Neural crest cell (in vitro differentiated cells): ENCODE measurements at regions not wholly inside any gene's neighbourhood (a gene's known extent, or its start where the extent isn't known, plus 50 kb on each side); places are given as distances from the start of the nearest gene placed in this dataset.

ENCODE experiments used
- DNase-seq: peaks from one replicate; pipeline ENCODE4 v3.0.0; 2021; ENCODE audit warnings: low read depth, mixed read lengths, low spot score
- H3K27ac Mint-ChIP-seq: one replicate; pipeline ENCODE4 v1.8.0; 2021; ENCODE audit warnings: mild to moderate bottlenecking, mixed read lengths; ENCODE audit not compliant: unreplicated experiment
- H3K27me3 Mint-ChIP-seq: 2 replicates; pipeline ENCODE4 v1.8.0; 2021; ENCODE audit warnings: low read depth, mild to moderate bottlenecking, mixed read lengths
- H3K36me3 Mint-ChIP-seq: 2 replicates; pipeline ENCODE4 v1.8.0; 2021; ENCODE audit warnings: low read depth, mild to moderate bottlenecking, mixed read lengths
- H3K4me1 Mint-ChIP-seq: 2 replicates; pipeline ENCODE4 v1.8.0; 2021; ENCODE audit warnings: mixed read lengths
- H3K4me3 Mint-ChIP-seq: one replicate; pipeline ENCODE4 v1.8.0; 2021; ENCODE audit warnings: mild to moderate bottlenecking, mixed read lengths
- H3K9me3 Mint-ChIP-seq: 2 replicates; pipeline ENCODE4 v1.8.0; 2021; ENCODE audit warnings: mixed read lengths
- CTCF ChIP-seq: fragments of 200-600 bp; sonication (generic); conservative IDR thresholded peaks from 2 replicates; pipeline ENCODE4 v1.5.0; 2021; ENCODE audit warnings: antibody characterized with exemption, mild to moderate bottlenecking

- no peaks in the 10 kb centered on the region for H3K36me3 Mint-ChIP-seq
- no peaks in the 10 kb centered on the region for H3K9me3 Mint-ChIP-seq
- TF ChIP-seq CTCF = no peak
- no peaks in the 10 kb centered on the region for H3K4me1 Mint-ChIP-seq
- no peak overlapping the region for H3K27ac Mint-ChIP-seq
- H3K4me3 Mint-ChIP-seq = no peak overlapping the region
- H3K27me3 Mint-ChIP-seq = peaks cover 25% of the 10 kb centered on the region
- DNase-seq = no peak
These were observed 994.1 kb upstream of the TMEM132C start for GRCh38 chr12:127272864-127273263.

- TF ChIP-seq CTCF = no peak
- H3K4me3 Mint-ChIP-seq = no peak overlapping the region
- H3K36me3 Mint-ChIP-seq = no peaks in the 10 kb centered on the region
- H3K27me3 Mint-ChIP-seq = peaks cover 31% of the 10 kb centered on the region
- no peaks in the 10 kb centered on the region for H3K4me1 Mint-ChIP-seq
- H3K27ac Mint-ChIP-seq = no peak overlapping the region
- no peaks in the 10 kb centered on the region for H3K9me3 Mint-ChIP-seq
- DNase-seq = no peak
These were observed 993.3 kb upstream of the TMEM132C start for GRCh38 chr12:127273626-127274025.

- H3K4me3 Mint-ChIP-seq = no peak overlapping the region
- TF ChIP-seq CTCF = no peak
- H3K27me3 Mint-ChIP-seq = peaks cover 49% of the 10 kb centered on the region
- H3K36me3 Mint-ChIP-seq = no peaks in the 10 kb centered on the region
- H3K4me1 Mint-ChIP-seq = no peaks in the 10 kb centered on the region
- no peaks in the 10 kb centered on the region for H3K9me3 Mint-ChIP-seq
- no peak for DNase-seq
- H3K27ac Mint-ChIP-seq = no peak overlapping the region
These were observed 991.6 kb upstream of the TMEM132C start for GRCh38 chr12:127275416-127275815.

GRCh38 chr12:127277882-127278281 lies 989.1 kb upstream of the TMEM132C start:
- no peak for TF ChIP-seq CTCF
- peaks cover 63% of the 10 kb centered on the region for H3K27me3 Mint-ChIP-seq
- no peaks in the 10 kb centered on the region for H3K9me3 Mint-ChIP-seq
- no peak overlapping the region for H3K27ac Mint-ChIP-seq
- no peaks in the 10 kb centered on the region for H3K4me1 Mint-ChIP-seq
- no peak for DNase-seq
- H3K36me3 Mint-ChIP-seq = no peaks in the 10 kb centered on the region
- no peak overlapping the region for H3K4me3 Mint-ChIP-seq

- Mint-ChIP-seq H3K36me3 (no peaks in the 10 kb centered on the region), H3K9me3 (no peaks in the 10 kb centered on the region), H3K4me3 (no peak overlapping the region), H3K4me1 (no peaks in the 10 kb centered on the region), H3K27ac (no peak overlapping the region), H3K27me3 (peaks cover 63% of the 10 kb centered on the region)
- no peak for DNase-seq
- no peak for TF ChIP-seq CTCF
These were observed 988.6 kb upstream of the TMEM132C start for GRCh38 chr12:127278351-127278750.
